H1 (cell line): ENCODE measurements at regions not wholly inside any gene's neighbourhood (a gene's known extent, or its start where the extent isn't known, plus 50 kb on each side); places are given as distances from the start of the nearest gene placed in this dataset.

Experiments used
- GTF2F1 ChIP-seq: IDR thresholded peaks from 2 replicates; pipeline ENCODE4 v1.6.1; 2012; ENCODE audit warnings: low read depth, low read length, improper control_type of control experiment, borderline replicate concordance
- KDM5A ChIP-seq: fragments of 200-600 bp; IDR thresholded peaks from 2 replicates; pipeline ENCODE4 v1.7.1; 2012; ENCODE audit warnings: mild to moderate bottlenecking, low read length, inconsistent platforms, mixed read lengths
- PHF8 ChIP-seq: fragments of 200-600 bp; sonication (generic); conservative IDR thresholded peaks from 2 replicates; pipeline ENCODE4 v1.7.1; 2012; ENCODE audit warnings: low read depth, mild to moderate bottlenecking, inconsistent platforms, low read length, moderate library complexity
- RNF2 ChIP-seq: fragments of 200-900, 300-1000 bp; sonication (generic); IDR thresholded peaks from 2 replicates; pipeline ENCODE4 v1.7.1; 2016; ENCODE audit warnings: borderline replicate concordance, low read depth, mild to moderate bottlenecking, antibody characterized with exemption, low read length; ENCODE audit not compliant: poor library complexity, severe bottlenecking; ENCODE audit errors: missing control alignments
- RXRA ChIP-seq: IDR thresholded peaks from 2 replicates; pipeline ENCODE4 v1.6.1; 2011; ENCODE audit warnings: low read depth, mild to moderate bottlenecking, low read length, moderate library complexity; ENCODE audit not compliant: insufficient read depth
- SUZ12 ChIP-seq: fragments of 200-600 bp; sonication (generic); IDR thresholded peaks from 2 replicates; pipeline ENCODE4 v1.6.1; 2012; ENCODE audit warnings: mild to moderate bottlenecking, inconsistent platforms, low read length, moderate library complexity, mixed read lengths
- YY1 ChIP-seq: IDR thresholded peaks from 2 replicates; pipeline ENCODE4 v1.6.1; 2011; ENCODE audit warnings: low read depth, mild to moderate bottlenecking, low read length
- TF ChIP-seq, protein P1 (sequence below): fragments of 300-600 bp; sonication (generic); IDR thresholded peaks from 2 replicates; pipeline ENCODE4 v1.7.1; 2012; ENCODE audit warnings: low read length, moderate library complexity, mild to moderate bottlenecking, inconsistent platforms; ENCODE audit not compliant: insufficient replicate concordance
- TF ChIP-seq, protein P2 (sequence below): IDR thresholded peaks from 2 replicates; pipeline ENCODE4 v1.6.1; 2012; ENCODE audit warnings: inconsistent platforms
- TF ChIP-seq, protein P3 (sequence below): IDR thresholded peaks from 2 replicates; pipeline ENCODE4 v1.6.1; 2011; ENCODE audit warnings: low read length, improper control_type of control experiment

DNA sequence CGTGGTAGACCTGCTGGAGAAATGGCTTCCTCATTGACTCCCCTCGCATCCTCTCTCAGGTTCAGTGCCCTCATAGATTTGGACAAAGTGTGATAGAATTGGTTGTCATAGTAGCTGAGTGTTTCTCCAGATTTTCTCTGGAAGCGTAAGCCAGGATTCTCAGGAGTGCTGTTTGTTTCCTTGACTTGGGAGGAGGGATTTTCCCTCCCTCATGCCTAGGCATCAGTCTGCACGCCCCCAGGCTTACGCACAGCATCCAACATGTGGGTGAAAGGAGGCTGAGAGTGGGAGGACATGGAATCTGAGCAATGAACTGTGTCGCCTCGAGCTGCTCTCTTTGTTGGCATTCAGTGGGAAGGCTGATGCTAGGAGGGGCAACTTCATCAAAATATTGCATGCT, 503.5 kb downstream of the LTN1 start (continued):
- TF ChIP-seq, protein P1, sequence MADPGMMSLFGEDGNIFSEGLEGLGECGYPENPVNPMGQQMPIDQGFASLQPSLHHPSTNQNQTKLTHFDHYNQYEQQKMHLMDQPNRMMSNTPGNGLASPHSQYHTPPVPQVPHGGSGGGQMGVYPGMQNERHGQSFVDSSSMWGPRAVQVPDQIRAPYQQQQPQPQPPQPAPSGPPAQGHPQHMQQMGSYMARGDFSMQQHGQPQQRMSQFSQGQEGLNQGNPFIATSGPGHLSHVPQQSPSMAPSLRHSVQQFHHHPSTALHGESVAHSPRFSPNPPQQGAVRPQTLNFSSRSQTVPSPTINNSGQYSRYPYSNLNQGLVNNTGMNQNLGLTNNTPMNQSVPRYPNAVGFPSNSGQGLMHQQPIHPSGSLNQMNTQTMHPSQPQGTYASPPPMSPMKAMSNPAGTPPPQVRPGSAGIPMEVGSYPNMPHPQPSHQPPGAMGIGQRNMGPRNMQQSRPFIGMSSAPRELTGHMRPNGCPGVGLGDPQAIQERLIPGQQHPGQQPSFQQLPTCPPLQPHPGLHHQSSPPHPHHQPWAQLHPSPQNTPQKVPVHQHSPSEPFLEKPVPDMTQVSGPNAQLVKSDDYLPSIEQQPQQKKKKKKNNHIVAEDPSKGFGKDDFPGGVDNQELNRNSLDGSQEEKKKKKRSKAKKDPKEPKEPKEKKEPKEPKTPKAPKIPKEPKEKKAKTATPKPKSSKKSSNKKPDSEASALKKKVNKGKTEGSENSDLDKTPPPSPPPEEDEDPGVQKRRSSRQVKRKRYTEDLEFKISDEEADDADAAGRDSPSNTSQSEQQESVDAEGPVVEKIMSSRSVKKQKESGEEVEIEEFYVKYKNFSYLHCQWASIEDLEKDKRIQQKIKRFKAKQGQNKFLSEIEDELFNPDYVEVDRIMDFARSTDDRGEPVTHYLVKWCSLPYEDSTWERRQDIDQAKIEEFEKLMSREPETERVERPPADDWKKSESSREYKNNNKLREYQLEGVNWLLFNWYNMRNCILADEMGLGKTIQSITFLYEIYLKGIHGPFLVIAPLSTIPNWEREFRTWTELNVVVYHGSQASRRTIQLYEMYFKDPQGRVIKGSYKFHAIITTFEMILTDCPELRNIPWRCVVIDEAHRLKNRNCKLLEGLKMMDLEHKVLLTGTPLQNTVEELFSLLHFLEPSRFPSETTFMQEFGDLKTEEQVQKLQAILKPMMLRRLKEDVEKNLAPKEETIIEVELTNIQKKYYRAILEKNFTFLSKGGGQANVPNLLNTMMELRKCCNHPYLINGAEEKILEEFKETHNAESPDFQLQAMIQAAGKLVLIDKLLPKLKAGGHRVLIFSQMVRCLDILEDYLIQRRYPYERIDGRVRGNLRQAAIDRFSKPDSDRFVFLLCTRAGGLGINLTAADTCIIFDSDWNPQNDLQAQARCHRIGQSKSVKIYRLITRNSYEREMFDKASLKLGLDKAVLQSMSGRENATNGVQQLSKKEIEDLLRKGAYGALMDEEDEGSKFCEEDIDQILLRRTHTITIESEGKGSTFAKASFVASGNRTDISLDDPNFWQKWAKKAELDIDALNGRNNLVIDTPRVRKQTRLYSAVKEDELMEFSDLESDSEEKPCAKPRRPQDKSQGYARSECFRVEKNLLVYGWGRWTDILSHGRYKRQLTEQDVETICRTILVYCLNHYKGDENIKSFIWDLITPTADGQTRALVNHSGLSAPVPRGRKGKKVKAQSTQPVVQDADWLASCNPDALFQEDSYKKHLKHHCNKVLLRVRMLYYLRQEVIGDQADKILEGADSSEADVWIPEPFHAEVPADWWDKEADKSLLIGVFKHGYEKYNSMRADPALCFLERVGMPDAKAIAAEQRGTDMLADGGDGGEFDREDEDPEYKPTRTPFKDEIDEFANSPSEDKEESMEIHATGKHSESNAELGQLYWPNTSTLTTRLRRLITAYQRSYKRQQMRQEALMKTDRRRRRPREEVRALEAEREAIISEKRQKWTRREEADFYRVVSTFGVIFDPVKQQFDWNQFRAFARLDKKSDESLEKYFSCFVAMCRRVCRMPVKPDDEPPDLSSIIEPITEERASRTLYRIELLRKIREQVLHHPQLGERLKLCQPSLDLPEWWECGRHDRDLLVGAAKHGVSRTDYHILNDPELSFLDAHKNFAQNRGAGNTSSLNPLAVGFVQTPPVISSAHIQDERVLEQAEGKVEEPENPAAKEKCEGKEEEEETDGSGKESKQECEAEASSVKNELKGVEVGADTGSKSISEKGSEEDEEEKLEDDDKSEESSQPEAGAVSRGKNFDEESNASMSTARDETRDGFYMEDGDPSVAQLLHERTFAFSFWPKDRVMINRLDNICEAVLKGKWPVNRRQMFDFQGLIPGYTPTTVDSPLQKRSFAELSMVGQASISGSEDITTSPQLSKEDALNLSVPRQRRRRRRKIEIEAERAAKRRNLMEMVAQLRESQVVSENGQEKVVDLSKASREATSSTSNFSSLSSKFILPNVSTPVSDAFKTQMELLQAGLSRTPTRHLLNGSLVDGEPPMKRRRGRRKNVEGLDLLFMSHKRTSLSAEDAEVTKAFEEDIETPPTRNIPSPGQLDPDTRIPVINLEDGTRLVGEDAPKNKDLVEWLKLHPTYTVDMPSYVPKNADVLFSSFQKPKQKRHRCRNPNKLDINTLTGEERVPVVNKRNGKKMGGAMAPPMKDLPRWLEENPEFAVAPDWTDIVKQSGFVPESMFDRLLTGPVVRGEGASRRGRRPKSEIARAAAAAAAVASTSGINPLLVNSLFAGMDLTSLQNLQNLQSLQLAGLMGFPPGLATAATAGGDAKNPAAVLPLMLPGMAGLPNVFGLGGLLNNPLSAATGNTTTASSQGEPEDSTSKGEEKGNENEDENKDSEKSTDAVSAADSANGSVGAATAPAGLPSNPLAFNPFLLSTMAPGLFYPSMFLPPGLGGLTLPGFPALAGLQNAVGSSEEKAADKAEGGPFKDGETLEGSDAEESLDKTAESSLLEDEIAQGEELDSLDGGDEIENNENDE: no peak
- TF ChIP-seq KDM5A (no peak), PHF8 (no peak), SUZ12 (no peak), RNF2 (no peak), RXRA (no peak), GTF2F1 (no peak), YY1 (no peak)
- TF ChIP-seq, protein P2, sequence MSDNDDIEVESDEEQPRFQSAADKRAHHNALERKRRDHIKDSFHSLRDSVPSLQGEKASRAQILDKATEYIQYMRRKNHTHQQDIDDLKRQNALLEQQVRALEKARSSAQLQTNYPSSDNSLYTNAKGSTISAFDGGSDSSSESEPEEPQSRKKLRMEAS: no peak
- TF ChIP-seq, protein P3, sequence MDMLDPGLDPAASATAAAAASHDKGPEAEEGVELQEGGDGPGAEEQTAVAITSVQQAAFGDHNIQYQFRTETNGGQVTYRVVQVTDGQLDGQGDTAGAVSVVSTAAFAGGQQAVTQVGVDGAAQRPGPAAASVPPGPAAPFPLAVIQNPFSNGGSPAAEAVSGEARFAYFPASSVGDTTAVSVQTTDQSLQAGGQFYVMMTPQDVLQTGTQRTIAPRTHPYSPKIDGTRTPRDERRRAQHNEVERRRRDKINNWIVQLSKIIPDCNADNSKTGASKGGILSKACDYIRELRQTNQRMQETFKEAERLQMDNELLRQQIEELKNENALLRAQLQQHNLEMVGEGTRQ: no peak
